IPS-20b (cell line): ENCODE measurements at regions not wholly inside any gene's neighbourhood (a gene's known extent, or its start where the extent isn't known, plus 50 kb on each side); places are given as distances from the start of the nearest gene placed in this dataset.
"Not testable (repeated sequence)": the region's sequence is repeated elsewhere in the genome, so short reads cannot be mapped to it uniquely, and the experiment has no call there.

Experiments used
- H3K27ac ChIP-seq: one replicate; pipeline ENCODE4 v1.5.1; 2013; ENCODE audit warnings: low read length
- H3K27me3 ChIP-seq: 2 replicates; pipeline ENCODE4 v1.6.1; 2013; ENCODE audit warnings: mild to moderate bottlenecking, low read length, inconsistent platforms; ENCODE audit not compliant: insufficient read depth
- H3K36me3 ChIP-seq: 2 replicates; pipeline ENCODE4 v1.6.1; 2013; ENCODE audit warnings: low read depth, mild to moderate bottlenecking, inconsistent platforms, low read length, moderate library complexity; ENCODE audit not compliant: insufficient read depth
- H3K4me1 ChIP-seq: 2 replicates; pipeline ENCODE4 v1.6.1; 2013; ENCODE audit warnings: mild to moderate bottlenecking, control low read depth, inconsistent platforms, low read length, moderate library complexity; ENCODE audit not compliant: insufficient read depth
- H3K4me3 ChIP-seq: 2 replicates; pipeline ENCODE4 v1.5.1; 2013; ENCODE audit warnings: mild to moderate bottlenecking, low read length, inconsistent platforms
- H3K9ac ChIP-seq: 2 replicates; pipeline ENCODE4 v1.6.1; 2013; ENCODE audit warnings: low read depth, mild to moderate bottlenecking, inconsistent platforms, low read length, moderate library complexity
- H3K9me3 ChIP-seq: 2 replicates; pipeline ENCODE4 v1.6.1; 2013; ENCODE audit warnings: mild to moderate bottlenecking, low read depth, low read length, inconsistent platforms; ENCODE audit not compliant: insufficient read depth

DNA sequence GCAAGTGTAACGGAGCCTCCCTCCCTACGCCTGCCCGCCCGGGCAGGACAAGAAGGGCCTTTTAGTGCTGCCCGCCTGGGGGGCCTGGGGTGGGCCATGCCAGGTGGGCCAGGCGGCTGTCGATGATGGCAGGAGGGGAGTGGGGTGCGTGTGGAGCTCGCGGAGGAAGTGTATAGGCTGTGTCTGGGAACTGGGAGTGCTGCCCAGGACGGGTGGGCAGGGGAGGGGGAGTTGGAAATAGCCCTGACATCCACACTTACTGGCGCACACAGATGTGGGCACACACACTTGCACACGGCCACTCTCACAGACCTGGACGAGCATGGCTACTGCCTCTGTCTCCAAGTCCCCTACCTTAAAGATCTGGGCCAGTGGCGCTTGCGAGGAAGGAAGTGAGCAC is 196.0 kb downstream of the TBC1D2B start:
- H3K27me3 ChIP-seq, H3K4me3 ChIP-seq, H3K9me3 ChIP-seq, H3K27ac ChIP-seq, H3K9ac ChIP-seq, H3K36me3 ChIP-seq, H3K4me1 ChIP-seq: not testable (repeated sequence)

DNA sequence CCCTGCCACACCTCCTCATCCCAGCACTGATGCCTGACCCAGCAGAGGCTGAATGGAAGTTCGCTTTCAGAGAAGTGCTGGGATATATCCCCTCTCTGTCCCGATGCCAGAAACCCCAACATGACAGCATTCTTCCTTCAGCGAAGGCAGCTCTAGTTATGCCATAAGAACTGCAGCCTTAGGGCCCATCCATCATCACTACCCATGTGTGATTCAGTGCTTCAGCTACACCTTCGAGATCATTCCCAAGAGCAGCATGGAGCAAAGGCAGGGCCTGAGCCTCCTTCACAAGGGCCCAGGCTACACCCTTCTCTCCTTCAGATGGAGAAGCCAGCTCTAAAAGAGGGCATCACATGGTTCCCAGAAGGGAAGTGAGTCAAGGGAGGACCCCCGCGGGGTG is 198.0 kb downstream of the TBC1D2B start:
- H3K36me3 ChIP-seq, H3K27ac ChIP-seq, H3K4me3 ChIP-seq, H3K4me1 ChIP-seq, H3K9me3 ChIP-seq, H3K27me3 ChIP-seq, H3K9ac ChIP-seq: not testable (repeated sequence)

GRCh38 chr15:77877869-77878577 is 199.5 kb downstream of the TBC1D2B start:
- no peak overlapping the region for H3K9ac ChIP-seq
- no peak overlapping the region for H3K4me3 ChIP-seq
- H3K27me3 ChIP-seq: no peaks in the 10 kb centered on the region
- no peaks in the 10 kb centered on the region for H3K9me3 ChIP-seq
- H3K36me3 ChIP-seq: no peaks in the 10 kb centered on the region
- H3K27ac ChIP-seq: no peak overlapping the region
- H3K4me1 ChIP-seq: no peaks in the 10 kb centered on the region

DNA sequence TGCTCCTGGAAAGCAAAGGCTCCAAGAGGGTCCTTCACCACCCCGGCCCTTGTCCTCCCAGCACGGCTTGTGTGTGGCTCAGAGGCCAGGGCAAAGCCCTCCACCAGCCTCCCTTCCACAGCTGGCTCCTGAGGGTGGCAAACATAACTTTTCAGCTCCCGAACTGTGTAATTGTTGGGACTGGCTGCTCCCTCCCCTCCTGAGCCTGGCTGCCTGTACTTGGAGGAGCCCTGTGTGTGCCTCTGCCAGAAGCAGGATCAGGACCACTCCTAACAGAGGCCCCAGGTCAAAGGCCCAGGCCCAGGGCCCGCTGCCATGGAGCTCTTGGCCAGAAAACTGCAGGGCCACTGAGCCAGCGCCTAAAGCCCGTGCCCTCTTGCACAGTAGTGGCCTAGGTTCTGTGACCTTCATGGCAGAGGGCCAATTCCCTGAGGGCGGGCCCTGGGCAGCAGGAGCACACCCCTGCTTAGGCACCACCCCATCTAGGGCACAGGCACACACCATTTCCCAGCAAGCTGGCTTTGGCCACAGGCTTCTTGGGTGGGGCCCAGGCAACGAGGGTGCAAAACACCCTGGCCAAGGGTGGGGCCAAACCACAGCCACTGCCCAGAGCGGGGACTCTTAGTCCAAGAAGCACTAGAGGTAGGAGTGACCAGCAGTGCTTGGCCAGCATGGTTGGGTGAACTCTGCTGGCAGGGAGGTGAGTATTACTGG is 201.2 kb downstream of the TBC1D2B start:
- not testable (repeated sequence) for H3K4me1 ChIP-seq, H3K9ac ChIP-seq, H3K27me3 ChIP-seq, H3K9me3 ChIP-seq, H3K36me3 ChIP-seq, H3K27ac ChIP-seq, H3K4me3 ChIP-seq

GRCh38 chr15:77875066-77875721 is 202.3 kb downstream of the TBC1D2B start:
- not testable (repeated sequence) for H3K9ac ChIP-seq, H3K27ac ChIP-seq, H3K9me3 ChIP-seq, H3K4me1 ChIP-seq, H3K36me3 ChIP-seq, H3K4me3 ChIP-seq, H3K27me3 ChIP-seq

DNA sequence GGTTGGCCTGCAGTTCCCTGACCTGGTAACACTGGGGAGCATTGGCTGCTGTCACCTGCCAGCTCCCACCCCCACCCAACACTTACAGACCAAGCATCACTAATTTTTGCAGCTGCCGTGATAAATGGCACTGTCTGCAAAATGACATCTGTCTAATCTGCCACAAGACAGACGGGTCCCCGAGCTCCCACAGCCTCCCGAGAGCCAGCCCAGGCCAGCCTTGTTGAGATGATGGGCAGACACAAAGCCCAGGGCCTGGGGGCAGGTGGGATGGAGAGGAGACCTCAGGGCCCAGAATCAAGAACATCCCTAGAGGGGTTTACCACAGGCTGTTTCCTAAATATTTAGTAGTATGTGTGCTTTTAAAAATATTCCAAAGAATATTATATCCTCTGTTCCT is 203.4 kb downstream of the TBC1D2B start:
- Histone ChIP-seq H3K4me1 (no peaks in the 10 kb centered on the region), H3K27ac (no peak overlapping the region), H3K4me3 (no peak overlapping the region), H3K9me3 (no peaks in the 10 kb centered on the region), H3K9ac (no peak overlapping the region), H3K36me3 (no peaks in the 10 kb centered on the region), H3K27me3 (no peaks in the 10 kb centered on the region)

DNA sequence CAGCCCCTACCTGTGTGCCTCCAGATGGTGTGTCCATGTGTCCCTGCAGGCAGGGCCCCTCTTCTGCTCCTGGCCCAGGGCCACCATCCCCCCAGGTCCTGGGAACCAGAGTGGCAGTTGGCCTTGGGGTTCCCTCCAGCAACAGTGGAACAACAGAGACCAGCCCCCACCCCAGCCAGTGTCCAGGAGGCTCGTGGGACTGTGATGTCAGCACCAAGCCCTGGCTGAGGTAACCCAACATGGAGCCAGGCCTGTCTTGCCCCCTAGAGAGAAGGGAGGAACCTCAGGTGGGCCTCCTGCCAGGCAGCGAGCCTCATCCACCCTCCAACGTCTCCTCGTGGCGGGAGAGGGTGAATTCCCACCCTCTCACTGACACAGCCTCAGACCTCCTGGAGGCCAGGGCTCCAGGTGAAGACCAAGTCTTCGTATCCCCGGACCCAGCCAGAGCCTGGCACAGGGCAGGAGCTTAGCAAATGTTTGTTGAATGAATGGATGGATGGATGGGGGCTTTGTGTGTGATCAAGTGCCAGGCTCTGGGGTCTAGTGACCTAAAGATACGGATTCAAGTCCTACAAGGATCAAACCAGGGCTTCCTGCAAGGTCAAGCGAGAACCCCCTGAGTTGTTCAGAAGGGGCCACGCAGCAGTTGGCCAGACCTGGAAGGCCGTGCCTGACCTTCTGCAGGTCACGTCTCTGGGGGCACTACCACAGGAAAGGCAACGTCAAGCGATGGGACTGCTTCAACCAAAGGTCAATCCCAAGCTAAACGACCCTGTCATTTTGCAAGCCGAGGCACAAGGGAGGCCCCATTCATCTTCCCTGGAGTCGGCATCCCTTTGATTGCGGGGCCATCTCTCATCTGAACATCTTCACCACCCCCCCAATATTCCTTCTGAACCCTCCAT is 204.7 kb downstream of the TBC1D2B start:
- not testable (repeated sequence) for H3K27ac ChIP-seq, H3K4me1 ChIP-seq, H3K9ac ChIP-seq, H3K9me3 ChIP-seq, H3K27me3 ChIP-seq, H3K36me3 ChIP-seq, H3K4me3 ChIP-seq

- H3K27me3 ChIP-seq: no peaks in the 10 kb centered on the region
- no peaks in the 10 kb centered on the region for H3K4me1 ChIP-seq
Measured at GRCh38 chr15:77871852-77872371, 205.6 kb downstream of the TBC1D2B start.

GRCh38 chr15:77870195-77871065 is 207.1 kb downstream of the TBC1D2B start:
- Histone ChIP-seq H3K9ac (no peak overlapping the region), H3K9me3 (no peaks in the 10 kb centered on the region), H3K27ac (no peak overlapping the region), H3K4me3 (no peak overlapping the region), H3K27me3 (no peaks in the 10 kb centered on the region), H3K36me3 (no peaks in the 10 kb centered on the region), H3K4me1 (no peaks in the 10 kb centered on the region)

More at GRCh38 chr15:77871852-77872371, 205.6 kb downstream of the TBC1D2B start:
- Histone ChIP-seq H3K36me3 (no peaks in the 10 kb centered on the region), H3K9me3 (no peaks in the 10 kb centered on the region), H3K9ac (no peak overlapping the region), H3K27ac (no peak overlapping the region), H3K4me3 (no peak overlapping the region)

DNA sequence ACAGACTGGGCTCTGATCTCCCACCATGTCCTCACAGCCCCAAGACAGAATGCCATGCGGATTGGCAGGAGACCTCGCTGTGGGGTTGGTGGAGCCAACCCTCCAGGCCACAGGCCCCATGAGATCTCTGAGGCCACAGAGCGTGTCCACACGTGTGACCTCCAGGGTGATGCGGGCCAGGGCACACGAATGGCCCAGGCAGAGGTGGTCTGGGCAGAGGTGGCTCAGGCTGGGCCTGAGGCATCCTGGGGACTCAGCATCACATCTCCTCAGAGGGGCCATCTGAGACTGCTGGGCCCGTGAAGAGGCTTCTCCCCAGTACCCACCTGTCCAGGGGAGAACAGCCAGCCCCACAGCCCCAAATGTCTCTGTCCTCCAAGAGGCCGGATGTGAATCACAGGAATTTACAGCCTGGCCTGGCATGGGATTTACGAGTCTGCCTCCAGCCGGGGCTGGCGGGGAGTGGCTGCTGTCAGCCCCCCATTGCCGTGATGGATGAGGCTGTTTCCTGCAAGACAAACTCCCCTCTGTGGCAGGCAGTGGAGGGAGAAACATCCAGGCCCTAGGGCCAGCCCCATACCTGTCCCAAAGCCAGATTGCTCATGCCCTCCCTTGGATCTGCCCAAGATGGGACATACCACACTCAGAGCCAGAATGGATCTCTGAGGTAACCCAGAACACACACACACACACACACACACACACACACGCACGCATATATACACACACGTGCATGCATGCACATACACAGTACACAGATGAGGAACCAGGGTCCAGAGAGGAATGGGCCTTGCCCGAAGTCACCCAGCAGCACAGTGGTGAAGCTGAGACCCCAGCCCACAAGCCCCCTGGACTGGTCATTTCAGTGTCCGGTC is 208.3 kb downstream of the TBC1D2B start:
- Histone ChIP-seq H3K9me3 (no peaks in the 10 kb centered on the region), H3K36me3 (no peaks in the 10 kb centered on the region), H3K27me3 (no peaks in the 10 kb centered on the region), H3K4me3 (no peak overlapping the region), H3K9ac (no peak overlapping the region), H3K4me1 (no peaks in the 10 kb centered on the region; the same call in 1 of the 2 replicates), H3K27ac (no peak overlapping the region)
